Transverse colon (tissue), 3 donors: ENCODE measurements at regions not wholly inside any gene's neighbourhood (a gene's known extent, or its start where the extent isn't known, plus 50 kb on each side); places are given as distances from the start of the nearest gene placed in this dataset.

Source experiments
- CTCF ChIP-seq, 5 experiments: fragments of 200-600 bp in 3 of 5; fragments of 450-650 bp in 2 of 5; sonication (generic) in 3 of 5; IDR thresholded peaks; 1 replicate in 2 of 5; 2 replicates in 3 of 5; pipeline ENCODE4 v1.5.1; 2016 to 2017; ENCODE audit warnings: antibody characterized with exemption in 5 of 5, inconsistent platforms in 3 of 5, mild to moderate bottlenecking in 2 of 5, moderate library complexity in 1 of 5
- EP300 ChIP-seq: sonication (generic); formaldehyde crosslinking; IDR thresholded peaks from one replicate; pipeline ENCODE4 v1.6.1; 2017; ENCODE audit warnings: antibody characterized with exemption, low read depth
- POLR2A ChIP-seq: fragments of 450-650 bp; IDR thresholded peaks from one replicate; pipeline ENCODE4 v1.6.1; 2016; ENCODE audit warnings: antibody characterized with exemption, mild to moderate bottlenecking, moderate library complexity

- TF ChIP-seq CTCF (IDR thresholded peaks at IDR 0.05) (no peak), EP300 (no peak), POLR2A (no peak)
Measured at GRCh38 chr4:106546370-106546769, 177.8 kb upstream of the GIMD1 start.
